ENCODE measurements at regions not wholly inside any gene's neighbourhood (a gene's known extent, or its start where the extent isn't known, plus 50 kb on each side); places are given as distances from the start of the nearest gene placed in this dataset.

DNA sequence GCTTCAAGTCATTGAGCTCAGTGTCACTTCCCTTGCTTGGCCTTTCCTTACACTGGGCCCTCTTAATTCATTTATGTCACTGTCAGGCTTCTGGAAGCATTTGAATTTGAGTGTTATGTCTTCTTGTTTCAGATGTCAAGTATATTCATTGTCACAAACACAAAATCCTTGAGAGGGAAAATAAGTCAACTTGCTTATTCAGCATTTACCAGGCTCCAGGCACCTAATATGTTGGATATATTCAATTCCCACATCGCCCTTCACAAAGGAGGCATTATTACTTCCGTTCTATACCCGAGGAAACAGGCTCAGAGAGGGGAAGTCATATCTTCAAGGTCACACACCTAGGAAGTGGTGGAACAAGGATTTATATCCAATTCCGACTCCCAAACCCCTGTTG is 121.1 kb upstream of the SMIM23 start:
- H3K9me3 Mint-ChIP-seq, result no peaks in the 10 kb centered on the region
- H3K27me3 Mint-ChIP-seq (ENCODE audit: insufficient read depth, low read depth), result peaks cover 2% of the 10 kb centered on the region
- no peak overlapping the region for H3K4me3 Mint-ChIP-seq
- DNase-seq (ENCODE audit: low spot score), result no peak
- Histone ChIP-seq H3K27ac (no peak overlapping the region), H3K9me3 (ENCODE audit: low read depth) (no peaks in the 10 kb centered on the region), H3K4me1 (peaks cover 23% of the 10 kb centered on the region), H3F3A (ENCODE audit: low read depth) (peaks cover 19% of the 10 kb centered on the region), H3K36me3 (no peaks in the 10 kb centered on the region), H3K79me2 (ENCODE audit: low read depth) (no peaks in the 10 kb centered on the region), H3K4me2 (no peak overlapping the region), H4K20me1 (ENCODE audit: low read depth) (no peaks in the 10 kb centered on the region), H2AFZ (replicated peaks) (no peak overlapping the region), H3K4me3 (no peak overlapping the region), H3K9ac (no peak overlapping the region), H3K27me3 (no peaks in the 10 kb centered on the region)
- no peak overlapping the region for H3K27ac Mint-ChIP-seq
- peaks cover 13% of the 10 kb centered on the region for H3K4me1 Mint-ChIP-seq
- no peaks in the 10 kb centered on the region for H3K36me3 Mint-ChIP-seq
- TF ChIP-seq EZH2 (IDR thresholded peaks at IDR 0.05) (no peak), EZH2phosphoT487 (IDR thresholded peaks at IDR 0.05) (no peak), CTCF (IDR thresholded peaks at IDR 0.05) (no peak)

DNA sequence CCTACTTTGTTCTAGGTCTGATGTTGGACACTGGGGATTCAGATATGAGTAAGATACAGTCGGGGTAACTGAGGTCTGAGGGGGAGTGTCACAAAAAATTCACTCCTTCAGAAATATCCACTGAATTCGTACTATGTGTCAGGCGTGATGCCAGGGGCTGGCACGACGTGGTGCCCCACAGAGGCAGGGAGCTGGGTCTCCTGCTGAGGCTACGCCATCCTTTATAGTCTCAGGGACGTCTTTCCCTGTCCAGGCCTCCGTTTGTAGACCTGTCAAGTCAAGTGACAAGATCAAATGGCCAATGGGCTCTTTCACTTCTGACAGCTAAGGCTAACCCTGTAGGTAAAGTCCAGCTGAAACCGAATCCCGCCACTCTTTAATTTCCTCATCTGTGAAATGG is 118.8 kb upstream of the SMIM23 start:
- Mint-ChIP-seq H3K4me1 (peaks cover 6% of the 10 kb centered on the region), H3K27ac (no peak overlapping the region), H3K9me3 (no peaks in the 10 kb centered on the region), H3K4me3 (no peak overlapping the region), H3K36me3 (no peaks in the 10 kb centered on the region), H3K27me3 (ENCODE audit: insufficient read depth, low read depth) (peaks cover 2% of the 10 kb centered on the region)
- Histone ChIP-seq H3K27ac (no peak overlapping the region), H3K4me3 (no peak overlapping the region), H3F3A (ENCODE audit: low read depth) (peaks cover 19% of the 10 kb centered on the region), H3K4me1 (peaks cover 16% of the 10 kb centered on the region), H4K20me1 (ENCODE audit: low read depth) (no peaks in the 10 kb centered on the region), H2AFZ (replicated peaks) (no peak overlapping the region), H3K9me3 (ENCODE audit: low read depth) (no peaks in the 10 kb centered on the region), H3K4me2 (peak overlapping the region; percentile 33), H3K36me3 (no peaks in the 10 kb centered on the region), H3K9ac (no peak overlapping the region), H3K79me2 (ENCODE audit: low read depth) (no peaks in the 10 kb centered on the region), H3K27me3 (no peaks in the 10 kb centered on the region)
- DNase-seq (ENCODE audit: low spot score), result no peak
- TF ChIP-seq CTCF (IDR thresholded peaks at IDR 0.05) (no peak), EZH2 (IDR thresholded peaks at IDR 0.05) (no peak), EZH2phosphoT487 (IDR thresholded peaks at IDR 0.05) (no peak)

DNA sequence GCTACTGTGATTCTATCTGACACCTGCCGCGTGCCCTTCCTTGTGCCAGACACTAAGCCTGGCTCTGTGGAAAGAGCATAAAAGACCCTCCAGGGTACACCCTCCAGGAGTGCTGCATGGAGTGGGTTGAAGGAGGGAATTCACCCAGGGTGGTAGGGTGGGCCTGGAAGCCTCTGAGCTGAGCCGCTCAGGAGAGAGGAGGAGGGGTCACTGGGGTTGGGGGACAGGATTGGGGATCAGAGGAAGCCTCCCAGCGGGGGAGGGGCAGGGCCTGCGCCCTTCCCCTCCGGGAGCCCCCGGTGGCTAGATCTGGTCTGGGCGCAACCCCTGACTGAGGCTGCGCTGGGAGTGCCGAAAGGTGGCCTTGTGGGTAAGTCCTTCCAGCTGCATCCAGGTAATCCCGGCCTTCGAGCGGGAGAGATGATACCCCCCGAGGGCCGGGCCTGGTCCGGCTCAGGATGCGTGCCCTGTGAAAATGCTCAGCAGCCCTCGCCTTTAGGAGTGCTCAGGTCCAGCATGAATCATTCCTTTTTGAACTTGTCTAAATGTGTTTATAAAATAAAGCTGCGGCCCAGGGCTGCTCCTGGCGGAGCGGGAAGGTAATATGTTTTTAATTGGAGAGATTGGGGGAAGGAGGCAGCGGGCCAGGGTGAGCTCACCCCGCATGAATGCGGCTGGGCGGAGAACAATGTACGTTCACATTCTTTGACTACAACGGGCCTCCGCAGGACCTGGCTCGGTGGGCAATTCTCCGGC is 118.1 kb upstream of the SMIM23 start:
- H3K4me2 ChIP-seq, result peak overlapping the region; percentile 33
- DNase-seq (ENCODE audit: low spot score), result peak; percentile 90
- no peak overlapping the region for H3K4me3 ChIP-seq
- peak overlapping the region; percentile 79 for H3K27ac Mint-ChIP-seq
- no peaks in the 10 kb centered on the region for H3K36me3 ChIP-seq
- H3K4me1 Mint-ChIP-seq, result peaks cover 6% of the 10 kb centered on the region
- TF ChIP-seq EZH2phosphoT487 (IDR thresholded peaks at IDR 0.05), result no peak
- TF ChIP-seq CTCF (IDR thresholded peaks at IDR 0.05), result no peak
- peak; percentile 49 for TF ChIP-seq EZH2 (IDR thresholded peaks at IDR 0.05)
- H3K27me3 Mint-ChIP-seq (ENCODE audit: insufficient read depth, low read depth), result peaks cover 2% of the 10 kb centered on the region
- H3K27ac ChIP-seq, result peak overlapping the region; percentile 2
- H3K9me3 ChIP-seq (ENCODE audit: low read depth), result no peaks in the 10 kb centered on the region
- no peaks in the 10 kb centered on the region for H3K27me3 ChIP-seq
- no peak overlapping the region for H3K9ac ChIP-seq
- H3K79me2 ChIP-seq (ENCODE audit: low read depth), result no peaks in the 10 kb centered on the region
- peak overlapping the region; percentile 75 for H2AFZ ChIP-seq (replicated peaks)
- no peak overlapping the region for H3K4me3 Mint-ChIP-seq
- H3K36me3 Mint-ChIP-seq, result no peaks in the 10 kb centered on the region
- peaks cover 16% of the 10 kb centered on the region for H3K4me1 ChIP-seq
- no peaks in the 10 kb centered on the region for H3K9me3 Mint-ChIP-seq
- no peaks in the 10 kb centered on the region for H4K20me1 ChIP-seq (ENCODE audit: low read depth)
- H3F3A ChIP-seq (ENCODE audit: low read depth), result peaks cover 19% of the 10 kb centered on the region

All from neural progenitor cell (in vitro differentiated cells).